ENCODE measurements at regions not wholly inside any gene's neighbourhood (a gene's known extent, or its start where the extent isn't known, plus 50 kb on each side); places are given as distances from the start of the nearest gene placed in this dataset.

- intact Hi-C loops (cut with DNase I): no loop called here
Measured at GRCh38 chr5:39711821-39712220, 287.0 kb upstream of the DAB2 start.

GRCh38 chr5:39709032-39709431 lies 284.3 kb upstream of the DAB2 start:
- Histone ChIP-seq H3K4me3 (ENCODE audit: low read length in 3 of 3) (no peak overlapping the region), H3K27me3 (ENCODE audit: control insufficient read depth, insufficient read depth, low read length) (no peaks in the 10 kb centered on the region), H3K9ac (ENCODE audit: low read length in 3 of 3) (no peak overlapping the region), H3K36me3 (ENCODE audit: control insufficient read depth in 2 of 3, insufficient read depth in 3 of 3, low read length in 3 of 3) (no peaks in the 10 kb centered on the region), H3K27ac (ENCODE audit: low read depth in 2 of 2, low read length in 2 of 2) (no peak overlapping the region), H3K9me3 (ENCODE audit: control insufficient read depth in 2 of 3, insufficient read depth in 1 of 3, low read length in 3 of 3) (no peaks in the 10 kb centered on the region), H3K4me1 (ENCODE audit: control insufficient read depth in 2 of 3, insufficient read depth in 2 of 3, low read depth in 1 of 3, low read length in 3 of 3) (no peaks in the 10 kb centered on the region)
- intact Hi-C loops (cut with DNase I): no loop called here
- TF ChIP-seq, protein P1, sequence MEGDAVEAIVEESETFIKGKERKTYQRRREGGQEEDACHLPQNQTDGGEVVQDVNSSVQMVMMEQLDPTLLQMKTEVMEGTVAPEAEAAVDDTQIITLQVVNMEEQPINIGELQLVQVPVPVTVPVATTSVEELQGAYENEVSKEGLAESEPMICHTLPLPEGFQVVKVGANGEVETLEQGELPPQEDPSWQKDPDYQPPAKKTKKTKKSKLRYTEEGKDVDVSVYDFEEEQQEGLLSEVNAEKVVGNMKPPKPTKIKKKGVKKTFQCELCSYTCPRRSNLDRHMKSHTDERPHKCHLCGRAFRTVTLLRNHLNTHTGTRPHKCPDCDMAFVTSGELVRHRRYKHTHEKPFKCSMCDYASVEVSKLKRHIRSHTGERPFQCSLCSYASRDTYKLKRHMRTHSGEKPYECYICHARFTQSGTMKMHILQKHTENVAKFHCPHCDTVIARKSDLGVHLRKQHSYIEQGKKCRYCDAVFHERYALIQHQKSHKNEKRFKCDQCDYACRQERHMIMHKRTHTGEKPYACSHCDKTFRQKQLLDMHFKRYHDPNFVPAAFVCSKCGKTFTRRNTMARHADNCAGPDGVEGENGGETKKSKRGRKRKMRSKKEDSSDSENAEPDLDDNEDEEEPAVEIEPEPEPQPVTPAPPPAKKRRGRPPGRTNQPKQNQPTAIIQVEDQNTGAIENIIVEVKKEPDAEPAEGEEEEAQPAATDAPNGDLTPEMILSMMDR (IDR thresholded peaks at IDR 0.05; ENCODE audit: borderline replicate concordance, extremely low read depth, insufficient read depth): no peak
- FAIRE-seq (no peak), DNase-seq (no peak)

More at GRCh38 chr5:39711821-39712220, 287.0 kb upstream of the DAB2 start:
- TF ChIP-seq, protein P1 (IDR thresholded peaks at IDR 0.05; ENCODE audit: borderline replicate concordance, extremely low read depth, insufficient read depth): no peak
- Histone ChIP-seq H3K9me3 (ENCODE audit: control insufficient read depth in 2 of 3, insufficient read depth in 1 of 3, low read length in 3 of 3) (no peaks in the 10 kb centered on the region), H3K27ac (ENCODE audit: low read depth in 2 of 2, low read length in 2 of 2) (no peak overlapping the region), H3K36me3 (ENCODE audit: control insufficient read depth in 2 of 3, insufficient read depth in 3 of 3, low read length in 3 of 3) (no peaks in the 10 kb centered on the region), H3K9ac (ENCODE audit: low read length in 3 of 3) (no peak overlapping the region), H3K27me3 (ENCODE audit: control insufficient read depth, insufficient read depth, low read length) (no peaks in the 10 kb centered on the region), H3K4me3 (ENCODE audit: low read length in 3 of 3) (no peak overlapping the region), H3K4me1 (ENCODE audit: control insufficient read depth in 2 of 3, insufficient read depth in 2 of 3, low read depth in 1 of 3, low read length in 3 of 3) (no peaks in the 10 kb centered on the region)
- no peak for DNase-seq
- FAIRE-seq: no peak

GRCh38 chr5:39702928-39703327 lies 278.1 kb upstream of the DAB2 start:
- TF ChIP-seq, protein P1 (IDR thresholded peaks at IDR 0.05; ENCODE audit: borderline replicate concordance, extremely low read depth, insufficient read depth): no peak
- FAIRE-seq (no peak), DNase-seq (no peak)
- H3K9me3 ChIP-seq (ENCODE audit: control insufficient read depth in 2 of 3, insufficient read depth in 1 of 3, low read length in 3 of 3): no peaks in the 10 kb centered on the region
- H3K36me3 ChIP-seq (ENCODE audit: control insufficient read depth in 2 of 3, insufficient read depth in 3 of 3, low read length in 3 of 3): no peaks in the 10 kb centered on the region
- no peak overlapping the region for H3K27ac ChIP-seq (ENCODE audit: low read depth in 2 of 2, low read length in 2 of 2)
- no peak overlapping the region for H3K4me3 ChIP-seq (ENCODE audit: low read length in 3 of 3)
- H3K9ac ChIP-seq (ENCODE audit: low read length in 3 of 3): no peak overlapping the region
- no peaks in the 10 kb centered on the region for H3K27me3 ChIP-seq (ENCODE audit: control insufficient read depth, insufficient read depth, low read length)
- no peaks in the 10 kb centered on the region for H3K4me1 ChIP-seq (ENCODE audit: control insufficient read depth in 2 of 3, insufficient read depth in 2 of 3, low read depth in 1 of 3, low read length in 3 of 3)
- intact Hi-C loops (cut with DNase I): no loop called here

DNA sequence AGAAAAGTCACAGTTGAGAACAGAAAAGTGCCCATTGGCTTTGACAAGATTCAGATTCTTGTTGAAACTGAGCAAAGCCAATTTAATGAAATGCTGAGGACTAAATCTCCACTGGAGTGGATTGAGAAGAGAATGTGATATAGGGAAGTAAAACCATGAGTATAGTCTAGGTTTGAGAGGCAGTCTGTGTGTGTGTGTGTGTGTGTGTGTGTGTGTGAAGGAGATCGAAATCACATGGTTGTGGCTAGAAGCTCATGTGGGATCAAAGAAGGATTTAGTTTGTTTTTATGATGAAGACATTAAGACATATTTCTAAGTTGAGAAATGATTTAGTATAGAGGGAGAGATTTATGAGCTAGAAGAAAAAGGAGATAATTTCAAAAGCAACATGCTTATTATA lies 275.7 kb upstream of the DAB2 start:
- FAIRE-seq (no peak), DNase-seq (no peak)
- no peaks in the 10 kb centered on the region for H3K36me3 ChIP-seq (ENCODE audit: control insufficient read depth in 2 of 3, insufficient read depth in 3 of 3, low read length in 3 of 3)
- H3K4me3 ChIP-seq (ENCODE audit: low read length in 3 of 3): no peak overlapping the region
- H3K27me3 ChIP-seq (ENCODE audit: control insufficient read depth, insufficient read depth, low read length): no peaks in the 10 kb centered on the region
- peaks cover 0 to 10% (median 0%) of the 10 kb centered on the region in 3 donors for H3K4me1 ChIP-seq (ENCODE audit: control insufficient read depth in 2 of 3, insufficient read depth in 2 of 3, low read depth in 1 of 3, low read length in 3 of 3)
- intact Hi-C loops (cut with DNase I): no loop called here
- H3K9ac ChIP-seq (ENCODE audit: low read length in 3 of 3): no peak overlapping the region
- H3K9me3 ChIP-seq (ENCODE audit: control insufficient read depth in 2 of 3, insufficient read depth in 1 of 3, low read length in 3 of 3): no peaks in the 10 kb centered on the region
- H3K27ac ChIP-seq (ENCODE audit: low read depth in 2 of 2, low read length in 2 of 2): no peak overlapping the region
- TF ChIP-seq, protein P1 (IDR thresholded peaks at IDR 0.05; ENCODE audit: borderline replicate concordance, extremely low read depth, insufficient read depth): no peak
